OCI-LY1 (cell line): ENCODE measurements at regions not wholly inside any gene's neighbourhood (a gene's known extent, or its start where the extent isn't known, plus 50 kb on each side); places are given as distances from the start of the nearest gene placed in this dataset.

ENCODE experiments used
- H2AFZ ChIP-seq: fragments of 200-600 bp; sonication (generic), shearing (Covaris generic); 2 replicates; pipeline ENCODE4 v1.6.0; 2014; ENCODE audit warnings: antibody characterized with exemption, mild to moderate bottlenecking, low read length
- H3F3A ChIP-seq: fragments of 200-600 bp; sonication (generic), shearing (Covaris generic); 2 replicates; pipeline ENCODE4 v1.6.0; 2014; ENCODE audit warnings: mild to moderate bottlenecking, antibody characterized with exemption, low read length, moderate library complexity; ENCODE audit not compliant: insufficient read depth
- H3K27ac ChIP-seq: fragments of 200-600 bp; sonication (generic); 2 replicates; pipeline ENCODE4 v1.5.1; 2014; ENCODE audit warnings: low read length, mixed run types, mild to moderate bottlenecking, low read depth; ENCODE audit not compliant: poor library complexity, severe bottlenecking
- H3K27me3 ChIP-seq: fragments of 200-600 bp; sonication (generic); 2 replicates; pipeline ENCODE4 v1.6.0; 2014; ENCODE audit warnings: antibody characterized with exemption, mild to moderate bottlenecking, low read length, moderate library complexity; ENCODE audit not compliant: insufficient read depth
- H3K36me3 ChIP-seq: fragments of 200-600 bp; sonication (generic); 2 replicates; pipeline ENCODE4 v1.6.1; 2014; ENCODE audit warnings: mild to moderate bottlenecking, antibody characterized with exemption, low read length, moderate library complexity, mixed read lengths; ENCODE audit not compliant: insufficient read depth
- H3K4me1 ChIP-seq: fragments of 200-600 bp; sonication (generic); 2 replicates; pipeline ENCODE4 v1.5.1; 2014; ENCODE audit warnings: mild to moderate bottlenecking, low read length, moderate library complexity; ENCODE audit not compliant: insufficient read depth, severe bottlenecking
- H3K4me2 ChIP-seq: fragments of 200-600 bp; sonication (generic), shearing (Covaris generic); 2 replicates; pipeline ENCODE4 v1.6.1; 2014; ENCODE audit warnings: low read length
- H3K4me3 ChIP-seq: fragments of 200-600 bp; sonication (generic); 2 replicates; pipeline ENCODE4 v1.5.1; 2014; ENCODE audit warnings: low read length, low read depth, mild to moderate bottlenecking, mixed read lengths; ENCODE audit not compliant: poor library complexity, severe bottlenecking
- H3K79me2 ChIP-seq: fragments of 200-600 bp; shearing (Covaris generic); 2 replicates; pipeline ENCODE4 v1.6.1; 2016; ENCODE audit warnings: mixed run types, low read length, mixed read lengths; ENCODE audit not compliant: insufficient read depth
- H3K9ac ChIP-seq: fragments of 200-600 bp; sonication (generic), shearing (Covaris generic); 2 replicates; pipeline ENCODE4 v1.6.1; 2014; ENCODE audit warnings: mild to moderate bottlenecking, low read length, mixed read lengths
- H3K9me2 ChIP-seq: fragments of 200-600 bp; sonication (generic), shearing (Covaris generic); 2 replicates; pipeline ENCODE4 v1.6.1; 2014; ENCODE audit warnings: low read depth, mild to moderate bottlenecking, low read length, mixed read lengths
- H3K9me3 ChIP-seq: fragments of 200-600 bp; shearing (Covaris generic); 2 replicates; pipeline ENCODE4 v1.6.1; 2014; ENCODE audit warnings: low read length, mixed read lengths
- H4K20me1 ChIP-seq: fragments of 200-600 bp; sonication (generic), shearing (Covaris generic); 2 replicates; pipeline ENCODE4 v1.6.0; 2016; ENCODE audit warnings: mild to moderate bottlenecking, low read length; ENCODE audit not compliant: insufficient read depth
- CTCF ChIP-seq: fragments of 200-600 bp; sonication (generic), shearing (Covaris generic); IDR thresholded peaks from 2 replicates; pipeline ENCODE4 v1.5.1; 2017; ENCODE audit warnings: mild to moderate bottlenecking, antibody characterized with exemption, low read length, moderate library complexity, mixed read lengths
- EZH2 ChIP-seq: fragments of 200-600 bp; sonication (generic), shearing (Covaris generic); IDR thresholded peaks from 2 replicates; pipeline ENCODE4 v1.8.0; 2017; ENCODE audit warnings: borderline replicate concordance, mixed run types, mild to moderate bottlenecking, antibody characterized with exemption, low read length, moderate library complexity, mixed read lengths

- no peaks in the 10 kb centered on the region for H3F3A ChIP-seq
- H3K4me3 ChIP-seq, result no peak overlapping the region
- no peaks in the 10 kb centered on the region for H3K79me2 ChIP-seq
- H3K36me3 ChIP-seq, result no peaks in the 10 kb centered on the region
- H3K27ac ChIP-seq, result no peak overlapping the region
- H3K9ac ChIP-seq, result no peak overlapping the region
- H4K20me1 ChIP-seq, result no peaks in the 10 kb centered on the region
- no peak for TF ChIP-seq EZH2
- no peak for TF ChIP-seq CTCF
- no peak overlapping the region for H2AFZ ChIP-seq
- no peak overlapping the region for H3K4me2 ChIP-seq
- H3K9me2 ChIP-seq, result no peaks in the 10 kb centered on the region
- H3K9me3 ChIP-seq, result no peaks in the 10 kb centered on the region
- peaks cover 4% of the 10 kb centered on the region; the same call in 1 of the 2 replicates for H3K27me3 ChIP-seq
- H3K4me1 ChIP-seq, result no peaks in the 10 kb centered on the region
Observed at GRCh38 chr20:51118216-51118615, 95.3 kb upstream of the KCNG1 start.

GRCh38 chr20:51116765-51117686 lies 94.1 kb upstream of the KCNG1 start:
- no peak overlapping the region for H2AFZ ChIP-seq
- H3K4me3 ChIP-seq, result no peak overlapping the region
- H3K27ac ChIP-seq, result no peak overlapping the region

GRCh38 chr20:51111290-51111689 lies 88.4 kb upstream of the KCNG1 start:
- Histone ChIP-seq H3K27ac (no peak overlapping the region), H3K79me2 (no peaks in the 10 kb centered on the region), H3K9ac (no peak overlapping the region), H2AFZ (no peak overlapping the region), H3K9me2 (no peaks in the 10 kb centered on the region), H4K20me1 (no peaks in the 10 kb centered on the region), H3K27me3 (peaks cover 4% of the 10 kb centered on the region; the same call in 1 of the 2 replicates), H3K4me2 (no peak overlapping the region), H3K9me3 (no peaks in the 10 kb centered on the region), H3K36me3 (no peaks in the 10 kb centered on the region), H3K4me3 (no peak overlapping the region), H3F3A (no peaks in the 10 kb centered on the region), H3K4me1 (no peaks in the 10 kb centered on the region)
- TF ChIP-seq CTCF (no peak), EZH2 (no peak)

More at GRCh38 chr20:51116765-51117686, 94.1 kb upstream of the KCNG1 start:
- Histone ChIP-seq H3F3A (no peaks in the 10 kb centered on the region), H3K9me2 (no peaks in the 10 kb centered on the region), H3K9ac (no peak overlapping the region), H3K4me2 (no peak overlapping the region), H3K27me3 (peaks cover 4% of the 10 kb centered on the region; the same call in 1 of the 2 replicates), H3K79me2 (no peaks in the 10 kb centered on the region), H3K36me3 (no peaks in the 10 kb centered on the region), H3K9me3 (no peaks in the 10 kb centered on the region), H3K4me1 (no peaks in the 10 kb centered on the region), H4K20me1 (no peaks in the 10 kb centered on the region)
- no peak for TF ChIP-seq EZH2
- no peak for TF ChIP-seq CTCF
